Stimulated activated CD4-positive, alpha-beta T cell treated with anti-CD3 and anti-CD28 coated beads, Interleukin-2, amount 100 ng/mL, for 48 hours (primary cell): ENCODE measurements at regions not wholly inside any gene's neighbourhood (a gene's known extent, or its start where the extent isn't known, plus 50 kb on each side); places are given as distances from the start of the nearest gene placed in this dataset.
"Not testable (repeated sequence)": the region's sequence is repeated elsewhere in the genome, so short reads cannot be mapped to it uniquely, and the experiment has no call there.

Experiments used
- DNase-seq, 2 donors: peaks; one replicate each; pipeline ENCODE4 v3.0.0-alpha.2; 2020

DNA sequence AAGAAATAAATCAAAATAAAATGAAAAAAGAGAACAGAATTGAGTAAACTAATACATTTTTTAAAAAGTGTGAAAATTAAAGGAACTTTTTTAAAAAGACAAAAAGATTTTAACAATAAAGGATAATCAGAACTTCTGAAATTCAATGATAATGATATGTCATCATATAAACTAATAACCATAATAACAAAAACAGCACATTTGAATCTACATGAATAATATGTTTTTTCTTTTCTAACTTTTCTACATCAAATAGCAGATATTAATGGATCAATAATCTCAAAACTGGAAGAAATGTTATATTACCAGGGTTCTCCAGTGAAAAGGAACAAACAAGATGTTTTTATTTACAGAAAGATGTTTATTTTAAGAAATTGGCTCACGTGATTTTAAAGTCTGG, 903.3 kb upstream of the MIR17HG start:
- DNase-seq, result no peak

DNA sequence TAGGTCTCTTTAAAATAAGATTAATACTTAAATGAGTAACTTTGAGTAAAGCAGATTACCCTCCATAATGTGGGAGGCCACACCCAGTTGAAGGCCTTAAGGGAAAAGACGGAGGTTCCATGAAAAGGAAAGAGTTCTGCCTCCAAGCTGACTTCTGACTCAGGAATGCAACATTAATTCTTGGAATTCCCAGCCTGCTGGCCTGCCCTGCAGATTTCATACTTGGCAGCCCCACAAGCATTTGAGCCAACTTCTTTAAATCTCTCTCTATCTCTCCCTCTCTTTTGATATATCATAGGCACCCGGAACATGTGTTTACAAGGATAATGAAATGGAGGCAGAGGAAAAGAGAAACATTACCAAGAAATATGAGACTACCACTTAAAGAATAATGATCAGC, 902.3 kb upstream of the MIR17HG start:
- DNase-seq, result no peak

DNA sequence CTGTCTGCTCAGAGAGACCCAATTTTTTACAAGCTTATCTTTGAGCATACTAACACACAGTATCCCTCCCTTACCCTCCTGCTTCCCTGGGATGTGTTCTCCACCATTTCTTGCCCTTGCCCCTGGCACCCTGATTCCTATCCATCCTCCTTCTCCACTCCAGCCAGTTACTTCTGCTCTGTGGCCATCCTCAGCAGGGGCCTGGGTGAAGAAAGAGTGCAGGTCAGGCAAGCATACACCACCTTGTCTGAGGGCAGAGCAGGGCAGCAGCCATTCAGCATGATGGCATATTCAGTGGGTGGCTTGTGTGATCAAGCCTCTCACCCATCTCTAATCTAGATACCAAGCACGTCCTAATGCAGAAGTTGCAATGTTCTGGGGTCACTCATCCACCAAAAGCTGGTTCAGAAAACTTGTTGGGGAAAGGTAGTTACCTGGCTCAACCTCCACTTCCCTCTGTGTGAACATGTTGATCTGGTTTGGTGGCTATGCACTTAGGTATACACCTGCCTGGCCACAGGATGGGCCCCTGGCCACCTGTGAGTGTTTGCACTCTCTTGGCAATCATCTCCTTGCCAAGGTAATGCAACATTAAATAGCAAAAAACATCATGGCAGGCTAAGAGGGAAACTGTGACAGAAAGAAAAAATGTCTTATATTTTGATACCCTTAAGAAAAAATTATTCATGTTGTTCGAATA, 900.3 kb upstream of the MIR17HG start:
- DNase-seq, result no peak

DNA sequence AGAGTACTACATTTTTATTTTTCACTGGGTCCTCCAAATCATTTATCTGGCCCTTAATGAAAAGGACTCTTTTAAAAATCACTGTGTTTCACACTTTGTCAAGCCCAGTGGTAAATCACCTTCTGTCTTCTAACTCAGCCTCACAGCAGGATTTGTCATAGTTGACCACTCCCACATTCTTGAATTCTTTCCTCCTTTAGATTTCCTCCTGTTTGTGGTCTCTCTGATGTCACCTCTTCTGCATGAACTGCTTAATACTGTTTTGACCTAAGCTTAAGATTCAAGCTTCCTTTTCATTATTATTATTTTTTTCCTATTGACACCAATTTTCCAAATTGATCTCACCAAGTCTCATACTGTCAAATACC, 899.8 kb upstream of the MIR17HG start:
- DNase-seq, result no peak

DNA sequence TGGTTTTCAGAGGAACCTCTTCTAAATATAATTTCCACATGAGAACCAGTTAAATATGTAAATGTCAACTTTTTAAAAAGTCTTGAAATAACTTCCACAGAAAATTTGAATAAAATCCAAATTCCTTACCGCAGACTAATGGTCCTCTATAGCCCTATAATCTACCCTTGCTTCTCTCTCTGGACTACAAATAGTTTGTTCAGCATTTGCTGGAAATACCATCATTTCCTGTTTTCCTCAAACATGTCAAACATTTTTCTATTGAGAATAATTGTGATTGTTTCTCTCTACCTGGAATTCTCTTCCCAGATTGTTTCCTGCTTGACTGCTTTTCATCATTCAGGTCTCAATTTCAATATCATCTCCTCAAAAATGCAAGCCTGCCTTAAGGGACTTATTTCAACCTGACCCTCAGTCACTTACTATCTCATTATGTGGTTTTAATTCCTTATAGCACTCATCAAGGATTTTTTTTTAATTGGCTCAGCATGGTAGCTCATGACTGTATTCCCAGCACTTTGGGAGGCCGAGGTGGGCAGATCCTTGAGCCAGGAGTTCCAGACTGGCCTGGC, 898.9 kb upstream of the MIR17HG start:
- no peak for DNase-seq

DNA sequence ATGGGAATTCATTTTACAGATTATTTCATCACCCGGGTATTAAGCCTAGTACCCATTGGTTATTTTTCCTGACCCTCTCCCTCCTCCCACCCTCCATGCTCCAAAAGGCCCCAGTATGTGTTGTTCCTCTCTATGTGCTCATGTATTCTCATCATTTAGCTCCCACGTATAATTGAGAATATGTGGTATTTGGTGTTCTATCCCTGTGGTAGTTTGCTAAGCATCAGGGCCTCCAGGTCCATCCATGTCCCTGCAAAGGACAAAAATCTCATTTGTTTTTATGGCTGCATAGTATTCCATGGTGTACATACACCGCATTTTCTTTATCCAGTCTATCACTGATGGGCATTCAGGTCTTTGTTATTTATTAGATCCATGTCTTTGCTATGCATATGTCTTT, 894.1 kb upstream of the MIR17HG start:
- no peak for DNase-seq

DNA sequence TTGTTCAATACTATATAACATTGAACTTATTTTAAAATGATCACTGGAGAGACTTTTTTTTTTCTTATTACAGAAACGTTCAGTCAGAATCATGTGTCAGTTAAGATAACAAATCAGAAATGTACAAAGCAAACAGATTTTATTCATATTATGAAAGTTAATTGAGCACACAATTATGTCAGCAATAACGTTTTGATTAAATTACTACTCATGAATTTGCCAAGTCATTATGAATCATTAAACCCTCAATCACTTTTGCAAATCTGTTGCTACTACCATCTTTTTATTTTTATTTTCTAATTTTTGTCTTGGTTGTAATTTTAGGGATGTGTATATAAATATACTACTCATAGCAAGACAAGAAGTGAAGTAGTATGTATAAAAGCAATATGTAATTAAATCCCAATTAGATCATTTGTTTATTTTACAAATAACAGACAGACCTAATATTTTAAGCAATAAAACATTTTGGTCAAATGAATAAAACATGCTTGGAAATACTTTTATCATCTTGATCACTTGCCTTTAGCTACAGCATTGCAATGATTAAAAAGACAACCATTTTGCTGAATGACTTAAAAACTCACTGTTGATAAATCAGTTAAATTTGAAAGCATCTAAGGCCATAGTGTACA, 893.4 kb upstream of the MIR17HG start:
- DNase-seq, result no peak

DNA sequence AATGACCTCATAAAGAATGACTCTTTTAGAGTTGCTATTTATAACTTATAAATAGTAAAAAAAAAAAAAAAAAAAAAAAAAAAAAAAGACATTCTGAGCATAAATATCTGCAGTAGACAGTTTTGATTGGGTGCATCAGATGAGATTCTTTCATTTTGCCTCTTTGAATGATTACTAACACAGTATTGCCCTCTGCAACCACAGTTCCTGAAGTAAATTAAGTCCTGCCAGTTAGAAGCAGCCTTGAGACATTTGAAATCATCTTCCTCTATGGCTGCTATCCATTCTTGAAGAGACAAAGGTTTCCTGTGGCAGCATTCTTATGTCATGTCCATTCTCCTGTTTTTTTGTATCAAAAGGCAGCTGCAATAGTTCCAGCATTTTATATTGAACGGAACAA, 892.4 kb upstream of the MIR17HG start:
- no peak for DNase-seq

DNA sequence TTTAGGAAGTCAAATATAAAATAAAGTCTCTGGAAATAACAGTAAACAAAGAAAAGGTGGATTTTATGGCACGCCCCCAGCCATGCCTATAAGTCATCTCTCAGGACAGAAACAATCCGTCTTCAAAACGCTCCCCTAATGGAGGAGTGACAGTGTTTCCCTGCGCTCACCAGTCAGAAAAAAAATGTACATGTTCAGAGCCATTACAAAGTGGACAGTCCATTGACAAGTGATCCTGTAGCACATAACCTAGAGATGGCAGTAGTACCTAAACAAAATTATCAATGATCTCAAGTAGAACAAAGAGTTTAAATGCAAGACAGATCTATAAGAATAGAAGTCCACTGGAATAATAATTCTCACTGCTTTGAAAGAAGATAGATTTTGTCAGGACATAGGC, 891.7 kb upstream of the MIR17HG start:
- DNase-seq, result no peak

DNA sequence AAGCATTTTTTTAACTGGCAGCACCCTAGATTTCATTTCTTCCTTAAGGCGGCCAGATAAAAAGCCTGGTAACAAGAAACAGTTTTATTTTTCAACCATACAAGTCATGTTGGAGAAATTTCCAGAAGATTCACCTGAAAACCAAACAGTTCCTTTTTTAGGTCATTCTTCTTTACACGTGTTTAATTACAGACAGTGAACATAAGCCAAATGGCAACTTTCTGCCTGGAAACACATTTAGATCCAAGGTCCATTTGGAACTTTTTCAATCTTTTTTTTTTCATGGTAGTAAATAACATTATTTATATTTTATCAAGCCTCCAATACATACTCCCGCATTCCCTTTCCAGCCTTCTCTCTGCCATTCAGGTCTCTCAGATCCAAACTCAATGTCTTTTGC, 886.1 kb upstream of the MIR17HG start:
- no peak for DNase-seq

DNA sequence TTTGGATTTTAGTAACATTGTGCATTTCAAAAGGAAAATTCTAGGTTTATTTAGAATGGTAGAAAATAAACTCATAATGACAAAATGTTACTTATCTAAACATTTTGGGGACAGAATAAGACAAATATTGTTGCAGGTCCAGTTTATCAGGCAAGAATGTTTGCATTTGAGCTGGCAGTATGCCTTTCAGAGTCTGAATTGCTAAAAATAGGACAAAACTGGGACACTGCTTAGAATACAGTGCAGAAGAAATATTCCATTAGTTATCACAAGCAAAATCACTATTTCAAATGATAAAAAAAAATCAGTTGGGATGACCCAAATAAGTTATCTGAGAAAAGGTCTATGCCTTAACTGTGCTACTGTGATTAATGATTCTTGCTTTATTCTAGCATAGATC, 870.3 kb upstream of the MIR17HG start:
- no peak for DNase-seq

DNA sequence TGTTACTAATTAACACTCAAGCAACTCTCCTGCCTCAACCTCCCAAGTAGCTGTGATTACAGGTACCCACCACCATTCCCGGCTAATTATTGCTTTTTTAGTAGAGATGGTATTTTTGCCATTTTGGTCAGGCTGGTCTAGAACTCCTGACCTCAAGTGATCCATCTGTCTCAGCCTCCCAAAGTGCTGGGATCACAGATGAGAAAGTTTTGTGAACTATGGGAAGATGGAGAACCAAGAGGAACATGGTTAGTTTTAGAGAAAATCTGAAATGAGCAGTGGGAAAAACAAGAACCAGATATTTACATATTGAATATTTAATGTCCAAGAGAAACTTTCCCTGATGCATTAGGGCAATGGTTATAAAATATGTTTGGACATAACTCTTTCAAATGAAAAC, 863.6 kb upstream of the MIR17HG start:
- no peak for DNase-seq

DNA sequence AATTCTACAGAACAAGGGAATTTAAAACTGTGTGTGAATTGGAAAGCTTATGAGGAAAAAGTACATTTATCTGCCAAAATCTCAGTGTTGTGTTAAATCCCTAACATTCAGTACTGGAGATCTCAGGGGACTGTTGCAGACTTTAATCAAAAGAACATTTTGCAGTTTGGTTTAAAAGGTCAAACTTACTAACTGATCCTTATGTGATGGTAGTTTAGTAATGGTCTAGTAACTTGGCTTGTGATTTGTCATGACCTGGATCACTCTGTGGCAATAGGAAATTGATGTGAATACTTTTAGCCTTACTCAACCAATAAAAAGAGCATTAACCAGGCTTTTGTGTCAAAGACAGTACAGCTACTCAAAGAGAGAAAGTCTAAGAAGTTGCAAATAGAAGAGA, 862.1 kb upstream of the MIR17HG start:
- DNase-seq, result no peak

DNA sequence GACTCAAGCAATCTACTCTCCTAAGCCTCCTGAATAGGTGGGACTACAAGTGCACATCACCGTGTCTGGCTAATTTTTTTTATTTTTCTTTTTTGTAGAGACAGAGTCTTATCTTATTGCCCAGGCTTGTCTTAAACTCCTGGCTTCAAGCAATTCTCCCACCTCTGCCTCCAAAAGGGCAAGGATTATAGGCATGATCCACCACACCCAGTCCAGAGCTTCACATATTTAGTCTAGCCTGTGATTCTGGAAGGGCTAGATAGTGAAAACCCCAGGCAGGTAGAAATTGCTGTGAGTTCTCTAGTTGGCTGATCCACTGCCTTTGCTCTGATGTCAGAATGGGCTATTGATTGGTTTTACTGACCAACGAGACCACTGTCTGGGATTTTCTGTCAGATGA, 854.6 kb upstream of the MIR17HG start:
- DNase-seq, result no peak

DNA sequence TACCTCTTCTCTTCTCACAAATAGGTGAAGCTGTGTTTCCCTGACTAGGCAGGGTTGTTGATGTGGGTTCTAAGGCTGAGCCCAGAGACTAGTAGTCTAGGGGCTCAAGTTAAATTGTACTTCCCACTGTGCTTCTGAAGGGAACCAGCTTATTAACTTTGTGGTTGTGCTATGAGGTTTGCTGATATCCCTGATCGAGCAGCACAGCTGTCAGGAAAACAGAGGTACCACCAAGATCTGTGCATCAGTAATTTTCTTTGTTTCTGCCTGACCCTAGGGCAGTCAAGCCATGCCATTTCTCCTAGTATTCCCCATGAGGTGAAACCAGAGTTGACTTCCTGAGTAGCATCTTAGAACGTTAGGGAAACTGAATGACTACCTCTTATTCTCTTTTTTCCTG, 853.8 kb upstream of the MIR17HG start:
- DNase-seq, result no peak

DNA sequence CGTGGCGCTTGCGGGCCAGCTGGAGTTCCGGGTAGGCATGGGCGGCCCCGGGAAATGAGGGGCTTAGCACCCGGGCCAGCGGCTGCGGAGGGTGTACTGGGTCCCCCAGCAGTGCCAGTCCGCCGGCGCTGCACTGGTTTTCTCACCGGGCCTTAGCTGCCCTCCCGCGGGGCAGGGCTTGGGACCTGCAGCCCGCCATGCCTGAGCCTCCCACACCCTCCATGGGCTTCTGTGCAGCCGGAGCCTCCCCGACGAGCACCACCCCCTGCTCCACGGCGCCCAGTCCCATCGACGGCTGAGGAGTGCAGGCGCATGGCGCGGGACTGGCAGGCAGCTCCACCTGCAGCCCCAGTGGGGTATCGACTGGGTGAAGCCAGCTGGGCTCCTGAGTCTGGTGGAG, 852.6 kb upstream of the MIR17HG start:
- DNase-seq, result not testable (repeated sequence)

DNA sequence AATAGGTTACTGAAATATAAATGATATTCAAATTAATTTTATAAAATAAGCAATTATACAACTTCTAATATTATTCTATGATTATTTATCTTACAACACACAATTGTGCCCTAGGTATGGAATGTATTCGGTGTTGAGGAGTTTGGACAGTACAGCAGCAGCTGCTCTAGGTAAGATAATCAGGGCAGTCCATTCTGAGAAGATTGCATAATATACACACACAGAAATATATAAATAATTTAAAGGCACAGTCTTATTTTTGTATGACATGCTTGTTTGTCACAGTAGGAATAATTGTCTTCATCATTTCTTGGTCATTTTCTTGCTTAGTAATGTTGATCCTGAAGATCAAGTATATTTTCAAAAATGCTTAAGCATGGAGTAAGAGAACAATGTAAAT, 849.4 kb upstream of the MIR17HG start:
- no peak for DNase-seq

DNA sequence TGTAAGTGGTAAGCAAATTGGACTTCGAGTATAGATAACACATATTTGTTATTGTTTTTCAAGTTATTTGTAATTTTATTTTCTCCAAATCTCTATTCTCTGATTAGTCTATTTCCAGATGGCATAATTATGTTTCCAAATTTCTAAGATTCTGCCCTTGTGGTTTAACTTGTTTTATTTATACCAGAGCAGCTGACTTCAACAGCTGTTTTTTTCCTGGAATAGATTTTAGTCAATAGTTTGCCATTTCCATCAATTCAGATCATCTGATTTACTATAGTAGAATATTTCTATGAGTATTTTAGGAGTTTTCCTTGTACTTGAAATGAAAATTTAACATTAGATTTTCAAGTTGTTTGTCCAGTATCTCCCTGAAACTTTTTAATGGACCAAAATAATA, 848.7 kb upstream of the MIR17HG start:
- DNase-seq, result no peak

DNA sequence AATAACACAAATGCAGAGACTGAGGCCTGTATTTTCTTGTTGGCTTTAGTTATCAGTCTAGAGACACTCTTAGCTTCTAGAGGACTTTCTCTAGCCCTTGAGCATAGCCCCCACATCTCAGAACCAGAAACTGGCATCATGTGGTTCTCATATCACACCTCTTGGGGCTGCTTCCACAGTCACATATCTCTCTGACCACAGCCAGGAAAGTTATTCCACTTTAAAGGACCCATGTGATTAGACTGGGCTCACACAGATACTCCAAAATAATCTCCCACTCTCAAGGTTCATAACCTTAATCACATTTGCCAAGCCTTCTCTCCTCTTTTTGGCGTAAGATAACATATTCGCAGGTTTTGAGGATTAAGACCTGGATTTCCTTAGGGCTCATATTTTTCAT, 846.9 kb upstream of the MIR17HG start:
- DNase-seq, result no peak

DNA sequence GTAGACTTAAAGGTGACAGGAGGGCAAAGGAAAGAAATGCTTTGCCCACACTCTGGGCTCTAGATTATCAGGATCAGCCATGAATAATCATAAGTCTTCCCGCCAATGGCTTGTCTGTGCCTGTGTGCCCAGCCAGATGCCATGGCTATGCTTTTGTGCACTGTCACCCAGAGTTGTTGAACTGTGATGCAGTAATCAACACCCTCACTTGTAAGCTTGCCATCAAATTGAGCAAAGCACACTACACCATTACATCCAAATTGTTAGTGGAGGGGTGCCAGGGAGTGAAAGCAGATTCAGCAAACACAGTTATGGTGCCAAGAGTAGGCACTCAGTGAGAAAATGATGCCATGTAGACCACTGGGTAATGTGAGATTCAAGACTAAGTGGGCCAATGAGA, 845.3 kb upstream of the MIR17HG start:
- no peak for DNase-seq

DNA sequence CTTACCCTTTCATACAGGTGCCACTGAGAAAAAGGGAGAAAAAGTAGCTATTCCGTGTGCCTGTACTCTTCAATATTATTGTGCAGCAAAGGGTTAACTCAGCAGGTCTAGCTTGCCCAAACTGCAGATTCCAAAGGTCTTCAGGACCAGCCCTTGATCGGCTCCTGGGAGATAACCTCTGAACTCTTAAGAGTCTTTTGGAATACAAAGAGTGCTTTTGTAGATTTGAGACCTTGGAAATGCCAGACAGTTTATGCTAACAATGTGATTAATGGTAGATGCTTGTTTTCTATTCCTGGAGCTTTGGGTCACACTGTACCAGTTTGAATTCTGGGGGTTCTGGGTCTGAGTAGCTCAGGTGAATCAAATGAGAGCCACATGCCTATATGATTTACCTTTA, 844.7 kb upstream of the MIR17HG start:
- no peak for DNase-seq

DNA sequence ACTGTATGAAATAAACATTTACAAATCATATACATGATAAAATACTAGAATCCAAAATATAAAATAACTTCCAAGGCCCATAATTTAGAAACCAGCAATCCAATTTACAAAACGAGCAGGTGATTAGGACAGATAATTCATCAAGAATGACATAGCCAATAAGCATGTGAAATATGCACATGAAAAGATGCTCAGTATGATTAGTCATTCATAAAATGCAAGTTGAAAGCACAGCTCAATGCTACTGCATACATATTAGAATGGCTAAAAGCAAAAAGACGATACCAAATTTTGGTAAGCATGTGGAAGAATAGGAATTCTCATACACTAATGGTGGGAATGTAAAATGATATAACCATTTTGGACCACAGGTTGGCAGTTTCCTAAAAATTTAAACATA, 837.2 kb upstream of the MIR17HG start:
- DNase-seq, result no peak

DNA sequence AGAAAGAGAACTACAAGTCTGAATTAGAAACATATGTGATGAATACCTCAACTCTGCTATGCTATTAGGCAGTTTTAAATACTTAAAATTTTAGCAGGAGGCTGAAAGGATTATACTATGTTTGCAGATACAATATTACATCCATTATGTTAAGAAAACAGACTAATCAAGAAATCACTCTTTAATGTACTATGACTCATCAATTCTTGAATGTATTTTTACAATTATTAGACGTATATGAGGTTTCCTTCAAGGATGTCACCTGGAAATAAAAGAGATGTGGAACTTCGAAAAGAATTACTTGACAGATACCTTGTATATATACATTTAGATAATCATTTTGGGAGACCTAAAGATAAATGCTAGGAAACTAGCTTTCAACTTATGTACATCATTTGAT, 835.6 kb upstream of the MIR17HG start:
- no peak for DNase-seq

DNA sequence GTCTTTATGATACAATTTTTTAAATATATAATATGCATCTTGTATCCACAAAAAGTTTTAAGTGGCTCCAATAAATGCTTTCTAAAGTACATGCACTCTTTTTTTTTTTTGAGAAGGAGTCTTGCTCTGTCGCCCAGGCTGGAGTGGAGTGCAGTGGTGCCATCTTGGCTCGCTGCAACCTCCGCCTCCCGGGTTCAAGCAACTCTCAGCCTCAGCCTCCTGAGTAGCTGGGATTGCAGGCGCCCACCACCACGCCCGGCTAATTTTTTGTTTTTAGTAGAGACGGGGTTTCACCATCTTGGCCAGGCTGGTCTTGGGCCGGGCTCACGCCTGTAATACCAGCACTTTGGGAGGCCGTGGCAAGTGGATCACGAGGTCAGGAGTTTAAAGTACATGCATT, 832.8 kb upstream of the MIR17HG start:
- not testable (repeated sequence) for DNase-seq

DNA sequence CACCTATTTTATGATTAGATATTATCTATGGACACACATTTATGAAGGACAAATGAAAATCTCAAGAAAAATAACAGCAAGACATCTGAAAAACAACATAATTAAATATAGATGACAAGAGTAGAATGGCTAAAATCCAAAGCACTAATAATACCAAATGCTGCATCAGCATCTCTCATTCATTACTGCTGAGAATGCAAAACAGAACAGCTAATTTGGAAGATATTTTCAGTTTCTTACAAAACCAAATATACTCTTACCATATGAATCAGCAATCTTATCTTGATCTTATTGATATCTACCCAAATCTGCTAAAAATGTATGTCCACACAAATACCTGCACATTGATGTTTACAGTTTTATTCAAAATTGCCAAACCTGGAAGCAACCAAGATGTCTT, 829.1 kb upstream of the MIR17HG start:
- DNase-seq, result no peak
